OCI-LY7 (cell line): ENCODE measurements at regions not wholly inside any gene's neighbourhood (a gene's known extent, or its start where the extent isn't known, plus 50 kb on each side); places are given as distances from the start of the nearest gene placed in this dataset.

Source experiments
- CTCF ChIP-seq: fragments of 200-600 bp; sonication (generic); conservative IDR thresholded peaks from 2 replicates; pipeline ENCODE4 v1.5.1; 2014; ENCODE audit warnings: mild to moderate bottlenecking, antibody characterized with exemption, low read length, moderate library complexity, mixed read lengths
- EZH2phosphoT487 ChIP-seq: fragments of 200-600 bp; sonication (generic); IDR thresholded peaks from 2 replicates; pipeline ENCODE4 v1.6.1; 2018; ENCODE audit warnings: low read depth, borderline replicate concordance, mild to moderate bottlenecking, mixed run types, antibody characterized with exemption, low read length, moderate library complexity, mixed read lengths

- TF ChIP-seq CTCF (no peak), EZH2phosphoT487 (no peak)
Observed at GRCh38 chr14:32014057-32014456, 63.0 kb upstream of the ARHGAP5 start.
